ENCODE measurements at regions not wholly inside any gene's neighbourhood (a gene's known extent, or its start where the extent isn't known, plus 50 kb on each side); places are given as distances from the start of the nearest gene placed in this dataset.
A peak's percentile ranks its signal among the peaks of the same experiment; 100 is the strongest.

GRCh38 chr15:89401631-89402517 lies 67.2 kb upstream of the POLG start:
- H3K4me3 ChIP-seq, result no peak overlapping the region
- intact Hi-C loops (cut with DNase I), result no loop called here
- H3K4me1 ChIP-seq, result peaks cover 0 to 15% of the 10 kb centered on the region in 2 donors
- DNase-seq (ENCODE audit: low spot score in 2 of 2), result no peak
- peaks cover 23% of the 10 kb centered on the region for H3K27me3 ChIP-seq
- no peaks in the 10 kb centered on the region for H3K9me3 ChIP-seq
- H3K27ac ChIP-seq, result no peak overlapping the region
- H3K36me3 ChIP-seq, result no peaks in the 10 kb centered on the region
- no peak for TF ChIP-seq CTCF (IDR thresholded peaks at IDR 0.05)

GRCh38 chr15:89400782-89401545 lies 66.3 kb upstream of the POLG start:
- intact Hi-C loops (cut with DNase I), result no loop called here
- Histone ChIP-seq H3K4me3 (no peak overlapping the region), H3K27ac (no peak overlapping the region), H3K36me3 (no peaks in the 10 kb centered on the region), H3K4me1 (peaks cover 0 to 15% of the 10 kb centered on the region in 2 donors), H3K9me3 (no peaks in the 10 kb centered on the region), H3K27me3 (peaks cover 20% of the 10 kb centered on the region)
- DNase-seq (ENCODE audit: low spot score in 2 of 2), result no peak
- no peak for TF ChIP-seq CTCF (IDR thresholded peaks at IDR 0.05)

GRCh38 chr15:89400116-89400781 lies 65.6 kb upstream of the POLG start:
- intact Hi-C loops (cut with DNase I), result no loop called here
- no peaks in the 10 kb centered on the region for H3K9me3 ChIP-seq
- no peaks in the 10 kb centered on the region for H3K36me3 ChIP-seq
- peaks cover 0 to 15% of the 10 kb centered on the region in 2 donors for H3K4me1 ChIP-seq
- no peak for TF ChIP-seq CTCF (IDR thresholded peaks at IDR 0.05)
- H3K4me3 ChIP-seq, result peak overlapping the region; percentile 33 to 54
- no peak overlapping the region for H3K27ac ChIP-seq
- H3K27me3 ChIP-seq, result peaks cover 14% of the 10 kb centered on the region
- no peak for DNase-seq (ENCODE audit: low spot score in 2 of 2)

GRCh38 chr15:89399238-89400115 lies 64.9 kb upstream of the POLG start:
- intact Hi-C loops (cut with DNase I), result no loop called here
- peak overlapping the region; percentile 33 to 54 for H3K4me3 ChIP-seq
- peaks cover 14% of the 10 kb centered on the region for H3K27me3 ChIP-seq
- H3K27ac ChIP-seq, result no peak overlapping the region
- peak in 2 of 3 experiments; percentile 13 to 22 for TF ChIP-seq CTCF (IDR thresholded peaks at IDR 0.05)
- H3K9me3 ChIP-seq, result no peaks in the 10 kb centered on the region
- H3K36me3 ChIP-seq, result no peaks in the 10 kb centered on the region
- DNase-seq (ENCODE audit: low spot score in 2 of 2), result no peak
- peaks cover 0 to 15% of the 10 kb centered on the region in 2 donors for H3K4me1 ChIP-seq

- DNase-seq (ENCODE audit: low spot score in 2 of 2), result no peak
- Histone ChIP-seq H3K4me3 (no peak overlapping the region), H3K36me3 (no peaks in the 10 kb centered on the region), H3K4me1 (peaks cover 0 to 15% of the 10 kb centered on the region in 2 donors), H3K9me3 (no peaks in the 10 kb centered on the region), H3K27me3 (peaks cover 14% of the 10 kb centered on the region), H3K27ac (no peak overlapping the region)
- intact Hi-C loops (cut with DNase I), result no loop called here
- no peak for TF ChIP-seq CTCF (IDR thresholded peaks at IDR 0.05)
Measured at GRCh38 chr15:89398896-89399237, 64.2 kb upstream of the POLG start.
